Astrocyte of the cerebellum (primary cell): ENCODE measurements at regions not wholly inside any gene's neighbourhood (a gene's known extent, or its start where the extent isn't known, plus 50 kb on each side); places are given as distances from the start of the nearest gene placed in this dataset.

Source experiments
- DNase-seq: peaks from one replicate; pipeline ENCODE4 v3.0.0-alpha.2; 2011; ENCODE audit warnings: low read depth
- H3K4me3 ChIP-seq: 2 replicates; pipeline ENCODE4 v1.5.1; 2011; ENCODE audit warnings: mild to moderate bottlenecking, low read depth, low read length, moderate library complexity
- in situ Hi-C: cut with HindIII; loops from 2 replicates; pipeline ENCODE4 v1.10.0; 2017; ENCODE audit warnings: low sequenced_read_pairs
- TF ChIP-seq, protein P1 (sequence below): IDR thresholded peaks from 2 replicates; pipeline ENCODE4 v1.5.1; 2012; ENCODE audit warnings: low read length, low read depth, moderate library complexity, mild to moderate bottlenecking; ENCODE audit errors: missing control alignments

DNA sequence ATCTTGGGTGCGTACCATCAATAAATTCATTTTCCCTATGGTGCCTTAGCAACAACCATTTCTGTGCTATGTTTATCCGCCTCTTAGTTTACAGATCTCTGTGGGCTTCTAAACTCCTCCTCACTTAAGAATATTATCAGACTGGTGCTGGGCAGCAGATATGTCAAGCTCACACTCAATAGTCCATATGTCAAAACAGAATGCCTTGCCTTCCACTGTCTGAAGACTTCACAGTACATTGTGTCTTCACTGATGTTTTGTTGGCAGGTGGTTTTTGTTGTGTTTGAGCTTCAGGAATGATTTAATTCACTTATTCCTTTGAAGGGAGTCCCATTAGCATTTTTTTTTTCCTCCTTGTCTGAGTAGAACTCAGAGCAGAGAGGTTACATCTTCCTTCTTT lies 419.6 kb downstream of the DNAJB9 start:
- no peak for DNase-seq
- TF ChIP-seq, protein P1, sequence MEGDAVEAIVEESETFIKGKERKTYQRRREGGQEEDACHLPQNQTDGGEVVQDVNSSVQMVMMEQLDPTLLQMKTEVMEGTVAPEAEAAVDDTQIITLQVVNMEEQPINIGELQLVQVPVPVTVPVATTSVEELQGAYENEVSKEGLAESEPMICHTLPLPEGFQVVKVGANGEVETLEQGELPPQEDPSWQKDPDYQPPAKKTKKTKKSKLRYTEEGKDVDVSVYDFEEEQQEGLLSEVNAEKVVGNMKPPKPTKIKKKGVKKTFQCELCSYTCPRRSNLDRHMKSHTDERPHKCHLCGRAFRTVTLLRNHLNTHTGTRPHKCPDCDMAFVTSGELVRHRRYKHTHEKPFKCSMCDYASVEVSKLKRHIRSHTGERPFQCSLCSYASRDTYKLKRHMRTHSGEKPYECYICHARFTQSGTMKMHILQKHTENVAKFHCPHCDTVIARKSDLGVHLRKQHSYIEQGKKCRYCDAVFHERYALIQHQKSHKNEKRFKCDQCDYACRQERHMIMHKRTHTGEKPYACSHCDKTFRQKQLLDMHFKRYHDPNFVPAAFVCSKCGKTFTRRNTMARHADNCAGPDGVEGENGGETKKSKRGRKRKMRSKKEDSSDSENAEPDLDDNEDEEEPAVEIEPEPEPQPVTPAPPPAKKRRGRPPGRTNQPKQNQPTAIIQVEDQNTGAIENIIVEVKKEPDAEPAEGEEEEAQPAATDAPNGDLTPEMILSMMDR: no peak
- in situ Hi-C loops: no loop called here
- no peak overlapping the region for H3K4me3 ChIP-seq

DNA sequence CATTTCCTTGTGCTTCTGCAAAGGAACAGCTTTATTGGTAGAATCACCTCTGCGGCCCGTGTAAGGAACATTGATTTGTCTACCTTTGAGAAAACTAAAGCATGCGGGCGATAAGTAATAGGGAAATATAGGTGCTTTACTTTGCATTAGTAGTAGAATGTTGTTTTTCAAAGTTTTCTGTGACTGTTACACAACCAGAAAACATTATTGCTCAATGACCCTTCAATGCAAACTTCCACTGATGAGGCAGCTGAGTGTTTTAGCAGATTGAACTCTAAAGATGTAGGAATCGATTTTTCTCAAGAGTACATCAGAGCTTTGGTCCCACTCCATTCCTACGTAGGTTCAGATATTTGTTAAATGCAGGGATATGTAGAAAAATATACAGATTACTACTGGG lies 427.8 kb downstream of the DNAJB9 start:
- no peak overlapping the region for H3K4me3 ChIP-seq
- in situ Hi-C loops: no loop called here
- TF ChIP-seq, protein P1: no peak
- DNase-seq: no peak

DNA sequence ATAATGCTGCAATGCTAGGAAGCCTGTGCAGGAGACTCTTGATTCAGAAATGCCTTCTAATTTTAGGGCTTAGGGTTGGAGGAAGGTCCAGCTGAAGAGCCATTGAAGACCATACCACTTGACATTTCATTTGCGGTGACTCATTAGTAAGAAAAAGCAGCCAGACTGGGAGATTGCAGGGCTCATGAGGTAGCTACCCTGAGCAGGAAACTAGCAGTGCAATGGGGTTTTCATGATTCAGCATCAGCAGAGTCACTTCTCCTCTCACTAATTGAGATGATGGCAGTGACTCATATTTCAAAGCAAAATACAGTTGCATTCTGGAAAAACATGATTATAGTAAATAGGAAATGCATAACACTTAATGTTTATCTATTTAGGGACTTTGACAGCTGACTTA lies 434.1 kb downstream of the DNAJB9 start:
- TF ChIP-seq, protein P1: no peak
- H3K4me3 ChIP-seq: no peak overlapping the region
- in situ Hi-C loops: no loop called here
- DNase-seq: no peak

DNA sequence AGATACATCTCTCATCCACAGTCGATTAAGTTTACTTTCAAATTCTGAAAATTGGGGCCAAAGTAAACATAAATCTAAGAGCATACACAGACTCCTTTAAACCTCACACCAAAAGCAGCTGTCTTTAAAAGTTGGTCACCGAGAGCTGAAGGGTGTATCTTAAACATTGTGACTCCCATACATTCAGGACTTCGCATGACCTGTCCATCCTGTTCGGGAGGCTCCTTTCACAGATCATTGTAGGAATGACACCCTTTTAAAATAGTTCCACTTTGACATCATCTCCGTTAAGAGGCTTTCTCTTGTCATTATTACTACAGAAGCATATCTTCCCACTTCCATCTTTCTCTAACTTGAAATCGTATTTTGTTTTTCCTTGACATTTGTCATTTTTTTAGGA lies 440.0 kb downstream of the DNAJB9 start:
- no peak overlapping the region for H3K4me3 ChIP-seq
- DNase-seq: no peak
- in situ Hi-C loops: no loop called here
- TF ChIP-seq, protein P1: no peak

DNA sequence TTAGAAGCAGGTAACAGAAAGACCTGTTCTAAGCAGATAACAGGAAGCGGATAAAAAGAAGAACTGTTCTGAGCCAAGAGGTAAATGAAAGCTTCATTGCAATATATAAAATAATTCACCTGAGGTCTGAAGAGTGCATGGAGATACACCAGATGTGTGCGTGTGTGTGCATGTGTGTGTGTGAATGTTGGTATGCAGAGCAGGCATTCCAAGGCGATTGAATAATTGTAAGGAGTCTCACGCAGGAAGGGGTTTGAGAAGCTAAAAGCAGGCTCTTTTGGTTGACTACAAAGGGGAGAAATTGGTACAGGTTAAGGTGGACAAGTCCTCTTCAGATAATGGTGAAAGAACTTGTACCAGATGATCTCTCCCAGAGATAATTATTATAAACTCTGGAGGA lies 450.6 kb downstream of the DNAJB9 start:
- H3K4me3 ChIP-seq: no peak overlapping the region
- TF ChIP-seq, protein P1: no peak
- no peak for DNase-seq
- in situ Hi-C loops: no loop called here

DNA sequence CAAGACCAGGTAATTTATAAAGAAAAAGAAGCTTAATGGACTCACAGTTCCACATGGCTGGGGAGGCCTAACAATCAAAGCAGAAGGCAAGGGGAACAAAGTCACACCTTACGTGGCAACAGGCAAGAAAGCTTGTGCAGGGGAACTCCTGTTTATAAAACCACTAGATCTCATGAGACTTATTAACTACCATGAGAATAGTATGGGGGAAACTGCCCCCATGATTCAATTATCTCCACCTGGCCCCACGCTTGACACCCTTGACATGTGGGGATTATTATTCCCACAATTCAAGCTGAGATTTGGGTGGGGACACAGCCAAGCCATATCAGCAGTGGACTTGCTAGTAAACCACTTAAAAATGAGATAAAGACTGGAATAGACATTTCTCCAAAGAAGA lies 451.7 kb downstream of the DNAJB9 start:
- no peak overlapping the region for H3K4me3 ChIP-seq
- DNase-seq: no peak
- in situ Hi-C loops: no loop called here
- TF ChIP-seq, protein P1: no peak

DNA sequence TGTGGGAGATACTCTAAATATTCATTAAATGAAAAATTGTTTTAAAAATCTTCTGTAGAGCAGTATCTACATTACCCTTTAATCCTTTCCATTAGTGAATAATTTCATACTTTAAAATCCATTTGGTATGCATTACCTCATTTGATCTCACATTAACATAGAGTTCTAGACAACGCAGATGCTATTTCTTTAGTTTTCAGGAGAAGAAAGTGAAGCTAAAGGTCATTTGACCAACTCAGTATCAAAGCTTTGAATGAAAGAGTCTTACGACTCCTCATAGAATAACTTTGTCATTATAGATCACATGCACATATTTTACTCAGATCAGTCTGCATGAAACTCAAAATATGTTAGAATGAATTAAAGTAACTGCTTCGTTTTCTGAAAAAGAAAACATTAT lies 460.2 kb downstream of the DNAJB9 start:
- DNase-seq: no peak
- no peak overlapping the region for H3K4me3 ChIP-seq
- in situ Hi-C loops: no loop called here
- TF ChIP-seq, protein P1: no peak
